ENCODE measurements at regions not wholly inside any gene's neighbourhood (a gene's known extent, or its start where the extent isn't known, plus 50 kb on each side); places are given as distances from the start of the nearest gene placed in this dataset.
A peak's percentile ranks its signal among the peaks of the same experiment; 100 is the strongest.

GRCh38 chr2:122519366-122519765 lies 763.9 kb downstream of the TSN start:
- TF ChIP-seq CTCF (IDR thresholded peaks at IDR 0.05; ENCODE audit: low read depth, low read length) (peak; percentile 52), POLR2A (IDR thresholded peaks at IDR 0.05; ENCODE audit: extremely low read depth, insufficient read length) (no peak), MAX (IDR thresholded peaks at IDR 0.05; ENCODE audit: low read depth, low read length) (no peak)
